ENCODE measurements at regions not wholly inside any gene's neighbourhood (a gene's known extent, or its start where the extent isn't known, plus 50 kb on each side); places are given as distances from the start of the nearest gene placed in this dataset.

- 43% methylated on average over 2 of the region's 5 CpGs for WGBS
- no peak for DNase-seq
Observed at GRCh38 chrX:152025656-152026440, 51.4 kb upstream of the GABRE start.

GRCh38 chrX:152024710-152025109 lies 50.2 kb upstream of the GABRE start:
- H3K4me3 ChIP-seq (ENCODE audit: insufficient read depth in 1 of 2, low read depth in 1 of 2, low read length in 2 of 2), result no peak overlapping the region
- no peak overlapping the region for H3K23ac ChIP-seq (ENCODE audit: low read length in 2 of 2)
- H4K8ac ChIP-seq (ENCODE audit: low read length), result no peak overlapping the region
- no peak overlapping the region for H4K91ac ChIP-seq (ENCODE audit: low read length)
- H3K4ac ChIP-seq (ENCODE audit: low read depth in 1 of 2, low read length in 2 of 2), result no peak overlapping the region
- DNase-seq, result no peak
- no peak overlapping the region for H3K9ac ChIP-seq (ENCODE audit: low read length)
- H3K79me1 ChIP-seq (replicated peaks; ENCODE audit: low read length, poor library complexity, severe bottlenecking), result no peaks in the 10 kb centered on the region
- no peak overlapping the region for H3K14ac ChIP-seq (ENCODE audit: low read length in 2 of 2)
- no peaks in the 10 kb centered on the region for H3K27me3 ChIP-seq (ENCODE audit: control insufficient read depth in 1 of 2, insufficient read depth in 1 of 2, low read length in 2 of 2)
- no peak overlapping the region for H2BK12ac ChIP-seq (ENCODE audit: low read length in 2 of 2)
- 86% methylated on average over 1 of the region's 3 CpGs for WGBS
- no peak overlapping the region for H2BK5ac ChIP-seq (ENCODE audit: low read depth, low read length, poor library complexity, severe bottlenecking)
- H3K9me3 ChIP-seq (ENCODE audit: control insufficient read depth, low read length), result peaks cover 22% of the 10 kb centered on the region
- H2AK5ac ChIP-seq (ENCODE audit: low read length, severe bottlenecking), result no peak overlapping the region
- H3K18ac ChIP-seq (ENCODE audit: low read depth in 1 of 2, low read length in 2 of 2), result no peak overlapping the region
- no peak overlapping the region for H3K27ac ChIP-seq (ENCODE audit: low read length, poor library complexity, severe bottlenecking)
- H3K4me1 ChIP-seq (ENCODE audit: control insufficient read depth, insufficient read depth, low read depth, low read length), result no peaks in the 10 kb centered on the region
- no peak overlapping the region for H3K4me2 ChIP-seq (ENCODE audit: low read length, poor library complexity, severe bottlenecking)
- no peak overlapping the region for H2BK120ac ChIP-seq (ENCODE audit: low read depth, low read length)
- no peak overlapping the region for H2BK15ac ChIP-seq (ENCODE audit: low read depth, poor library complexity, severe bottlenecking)
- H3K36me3 ChIP-seq (ENCODE audit: control insufficient read depth in 1 of 2, insufficient read depth in 2 of 2, low read depth in 1 of 2, low read length in 2 of 2), result no peaks in the 10 kb centered on the region
- no peak overlapping the region for H2AFZ ChIP-seq (ENCODE audit: low read depth, low read length)

More at GRCh38 chrX:152025656-152026440, 51.4 kb upstream of the GABRE start:
- no peaks in the 10 kb centered on the region for H3K36me3 ChIP-seq (ENCODE audit: control insufficient read depth in 1 of 2, insufficient read depth in 2 of 2, low read depth in 1 of 2, low read length in 2 of 2)
- H3K9ac ChIP-seq (ENCODE audit: low read length), result no peak overlapping the region
- H2BK5ac ChIP-seq (ENCODE audit: low read depth, low read length, poor library complexity, severe bottlenecking), result no peak overlapping the region
- H3K18ac ChIP-seq (ENCODE audit: low read depth in 1 of 2, low read length in 2 of 2), result no peak overlapping the region
- H2BK15ac ChIP-seq (ENCODE audit: low read depth, poor library complexity, severe bottlenecking), result no peak overlapping the region
- no peak overlapping the region for H3K4ac ChIP-seq (ENCODE audit: low read depth in 1 of 2, low read length in 2 of 2)
- H3K23ac ChIP-seq (ENCODE audit: low read length in 2 of 2), result no peak overlapping the region
- H3K14ac ChIP-seq (ENCODE audit: low read length in 2 of 2), result no peak overlapping the region
- no peak overlapping the region for H3K4me2 ChIP-seq (ENCODE audit: low read length, poor library complexity, severe bottlenecking)
- H3K4me3 ChIP-seq (ENCODE audit: insufficient read depth in 1 of 2, low read depth in 1 of 2, low read length in 2 of 2), result no peak overlapping the region
- no peak overlapping the region for H3K27ac ChIP-seq (ENCODE audit: low read length, poor library complexity, severe bottlenecking)
- no peaks in the 10 kb centered on the region for H3K79me1 ChIP-seq (replicated peaks; ENCODE audit: low read length, poor library complexity, severe bottlenecking)
- no peak overlapping the region for H4K8ac ChIP-seq (ENCODE audit: low read length)
- no peak overlapping the region for H2AK5ac ChIP-seq (ENCODE audit: low read length, severe bottlenecking)
- peaks cover 16% of the 10 kb centered on the region for H3K9me3 ChIP-seq (ENCODE audit: control insufficient read depth, low read length)
- H3K4me1 ChIP-seq (ENCODE audit: control insufficient read depth, insufficient read depth, low read depth, low read length), result no peaks in the 10 kb centered on the region
- no peak overlapping the region for H2AFZ ChIP-seq (ENCODE audit: low read depth, low read length)
- no peak overlapping the region for H4K91ac ChIP-seq (ENCODE audit: low read length)
- no peak overlapping the region for H2BK120ac ChIP-seq (ENCODE audit: low read depth, low read length)
- H2BK12ac ChIP-seq (ENCODE audit: low read length in 2 of 2), result no peak overlapping the region
- no peaks in the 10 kb centered on the region for H3K27me3 ChIP-seq (ENCODE audit: control insufficient read depth in 1 of 2, insufficient read depth in 1 of 2, low read length in 2 of 2)
